Natural killer cell (primary cell): ENCODE measurements at regions not wholly inside any gene's neighbourhood (a gene's known extent, or its start where the extent isn't known, plus 50 kb on each side); places are given as distances from the start of the nearest gene placed in this dataset.
"Not testable (repeated sequence)": the region's sequence is repeated elsewhere in the genome, so short reads cannot be mapped to it uniquely, and the experiment has no call there.

Experiments
- ATAC-seq, 3 donors: fragments of 150-1000 bp in 2 of 3; fragments of 200-7000 bp in 1 of 3; cut with Tn5 transposase; 1 replicate in 1 of 3; 2 replicates in 2 of 3; pipeline ENCODE4 v1.10.0; 2021; ENCODE audit warnings: mild to moderate bottlenecking in 2 of 3, moderate library complexity in 2 of 3
- DNase-seq, 2 donors: peaks; one replicate each; pipeline versions ENCODE4 v3.0.0 to v3.0.0-alpha.2; 2013 to 2021; ENCODE audit warnings: mixed read lengths in 1 of 2
- H3K27ac ChIP-seq: one replicate; pipeline ENCODE4 v1.5.1; 2013; ENCODE audit warnings: mild to moderate bottlenecking, low read length
- H3K27me3 ChIP-seq: one replicate; pipeline ENCODE4 v1.6.1; 2013; ENCODE audit warnings: low read length; ENCODE audit not compliant: control insufficient read depth, insufficient read depth
- H3K36me3 ChIP-seq: one replicate; pipeline ENCODE4 v1.6.1; 2013; ENCODE audit warnings: low read length; ENCODE audit not compliant: control insufficient read depth, insufficient read depth
- H3K4me1 ChIP-seq: one replicate; pipeline ENCODE4 v1.6.1; 2013; ENCODE audit warnings: low read length; ENCODE audit not compliant: control insufficient read depth, insufficient read depth
- H3K4me3 ChIP-seq: one replicate; pipeline ENCODE4 v1.5.1; 2013; ENCODE audit warnings: low read length
- H3K9me3 ChIP-seq: one replicate; pipeline ENCODE4 v1.6.1; 2013; ENCODE audit warnings: low read length; ENCODE audit not compliant: control insufficient read depth, insufficient read depth
- H3K27ac Mint-ChIP-seq, 2 donors: one replicate each; pipeline ENCODE4 v1.8.0; 2022; ENCODE audit warnings: mild to moderate bottlenecking in 2 of 2, mixed read lengths in 2 of 2, moderate library complexity in 1 of 2
- H3K27me3 Mint-ChIP-seq, 2 donors: one replicate each; pipeline ENCODE4 v1.8.0; 2022; ENCODE audit warnings: low read depth in 2 of 2, mixed read lengths in 2 of 2
- H3K36me3 Mint-ChIP-seq: one replicate; pipeline ENCODE4 v1.8.0; 2022; ENCODE audit warnings: mixed read lengths
- H3K4me1 Mint-ChIP-seq, 2 donors: one replicate each; pipeline ENCODE4 v1.8.0; 2022; ENCODE audit warnings: mixed read lengths in 2 of 2
- H3K4me3 Mint-ChIP-seq: one replicate; pipeline ENCODE4 v1.8.0; 2022; ENCODE audit warnings: mild to moderate bottlenecking, moderate library complexity, mixed read lengths
- H3K9me3 Mint-ChIP-seq, 2 donors: one replicate each; pipeline ENCODE4 v1.8.0; 2022; ENCODE audit warnings: mixed read lengths in 2 of 2
- WGBS: methylation state at CpG from one replicate; pipeline ENCODE4 v1.1.7; 2013; ENCODE audit warnings: missing lambda C conversion rate; ENCODE audit not compliant: insufficient coverage; 5-methylcytosine and 5-hydroxymethylcytosine counted together
- intact Hi-C: fragments of 100-400 bp; cut with micrococcal nuclease; formaldehyde crosslinking; loops from one replicate; pipeline ENCODE4 v1.14.2; 2022
- TF ChIP-seq, protein P1 (sequence below): fragments of 200-600 bp; IDR thresholded peaks from one replicate; pipeline ENCODE4 v1.8.0; 2022; ENCODE audit warnings: antibody characterized with exemption

DNA sequence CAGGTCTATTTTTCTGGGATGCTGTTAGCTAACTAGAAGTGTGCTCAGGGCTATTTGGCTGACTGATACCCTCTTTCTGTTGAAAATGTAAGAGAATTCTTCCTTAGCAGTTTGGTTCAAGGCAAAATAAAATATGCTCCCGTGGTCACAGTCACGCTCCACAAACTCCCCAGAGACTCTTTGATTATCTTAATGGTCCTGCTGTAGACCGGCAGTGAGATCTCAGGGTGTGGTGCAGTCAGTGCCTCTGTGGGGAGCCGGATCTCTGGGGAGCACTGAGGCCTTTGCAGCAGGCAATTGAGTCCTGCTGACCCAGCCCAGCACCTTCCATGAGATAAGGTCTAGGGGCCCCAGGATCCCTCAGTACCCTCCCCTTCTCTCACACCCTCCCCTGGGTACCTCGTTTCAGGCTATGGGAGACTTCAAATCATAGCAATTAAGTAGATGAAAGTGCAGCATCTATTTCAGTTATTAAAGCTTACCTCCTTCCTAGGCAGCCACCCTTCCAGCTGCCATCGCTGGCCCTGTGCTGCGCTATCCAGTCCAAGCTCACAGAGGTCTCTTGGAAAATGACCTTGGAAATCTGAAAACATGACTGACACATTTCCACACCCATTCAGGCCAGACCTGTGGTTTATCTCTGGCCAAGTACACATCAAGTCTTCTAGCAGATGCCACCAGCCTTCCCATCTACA, 98.1 kb downstream of the SEC16B start:
- intact Hi-C loops, result no loop called here
- Mint-ChIP-seq H3K4me1 (no peaks in the 10 kb centered on the region), H3K4me3 (no peak overlapping the region), H3K27me3 (no peaks in the 10 kb centered on the region), H3K27ac (no peak overlapping the region), H3K36me3 (no peaks in the 10 kb centered on the region), H3K9me3 (peaks cover 5% of the 10 kb centered on the region in 2 donors)
- ATAC-seq, result no peak
- 64% methylated on average over 7 of the region's 7 CpGs for WGBS
- Histone ChIP-seq H3K4me1 (no peaks in the 10 kb centered on the region), H3K36me3 (no peaks in the 10 kb centered on the region), H3K4me3 (no peak overlapping the region), H3K27ac (no peak overlapping the region), H3K27me3 (no peaks in the 10 kb centered on the region), H3K9me3 (peaks cover 7% of the 10 kb centered on the region)
- no peak for DNase-seq
- TF ChIP-seq, protein P1, sequence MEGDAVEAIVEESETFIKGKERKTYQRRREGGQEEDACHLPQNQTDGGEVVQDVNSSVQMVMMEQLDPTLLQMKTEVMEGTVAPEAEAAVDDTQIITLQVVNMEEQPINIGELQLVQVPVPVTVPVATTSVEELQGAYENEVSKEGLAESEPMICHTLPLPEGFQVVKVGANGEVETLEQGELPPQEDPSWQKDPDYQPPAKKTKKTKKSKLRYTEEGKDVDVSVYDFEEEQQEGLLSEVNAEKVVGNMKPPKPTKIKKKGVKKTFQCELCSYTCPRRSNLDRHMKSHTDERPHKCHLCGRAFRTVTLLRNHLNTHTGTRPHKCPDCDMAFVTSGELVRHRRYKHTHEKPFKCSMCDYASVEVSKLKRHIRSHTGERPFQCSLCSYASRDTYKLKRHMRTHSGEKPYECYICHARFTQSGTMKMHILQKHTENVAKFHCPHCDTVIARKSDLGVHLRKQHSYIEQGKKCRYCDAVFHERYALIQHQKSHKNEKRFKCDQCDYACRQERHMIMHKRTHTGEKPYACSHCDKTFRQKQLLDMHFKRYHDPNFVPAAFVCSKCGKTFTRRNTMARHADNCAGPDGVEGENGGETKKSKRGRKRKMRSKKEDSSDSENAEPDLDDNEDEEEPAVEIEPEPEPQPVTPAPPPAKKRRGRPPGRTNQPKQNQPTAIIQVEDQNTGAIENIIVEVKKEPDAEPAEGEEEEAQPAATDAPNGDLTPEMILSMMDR, result no peak

DNA sequence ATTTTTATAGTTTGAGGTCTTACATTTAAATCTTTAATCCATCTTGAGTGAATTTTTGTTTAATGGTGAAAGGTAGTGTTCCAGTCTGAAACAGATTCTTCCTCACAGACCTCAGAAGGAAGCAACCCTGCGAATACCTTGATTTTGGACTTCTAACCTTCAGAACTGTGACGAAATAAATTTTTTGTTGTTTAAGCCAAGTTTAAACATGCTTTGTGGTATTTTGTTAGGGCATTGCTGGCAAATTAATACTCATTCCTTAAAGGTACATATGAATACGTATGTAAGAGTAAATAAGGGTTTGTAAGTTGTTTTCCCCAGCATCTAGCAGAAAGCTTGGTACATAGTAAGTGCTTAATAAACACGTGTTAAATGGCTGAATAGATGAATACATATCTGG, 100.3 kb downstream of the SEC16B start:
- H3K27ac Mint-ChIP-seq, result no peak overlapping the region
- H3K9me3 Mint-ChIP-seq, result peaks cover 5% of the 10 kb centered on the region in 2 donors
- no peaks in the 10 kb centered on the region for H3K4me1 ChIP-seq
- H3K36me3 ChIP-seq, result no peaks in the 10 kb centered on the region
- TF ChIP-seq, protein P1, result no peak
- WGBS, result 88% methylated on average over 4 of the region's 4 CpGs
- no peak for DNase-seq
- no peak overlapping the region for H3K27ac ChIP-seq
- no peak for ATAC-seq
- H3K27me3 Mint-ChIP-seq, result no peaks in the 10 kb centered on the region
- no peak overlapping the region for H3K4me3 Mint-ChIP-seq
- H3K36me3 Mint-ChIP-seq, result no peaks in the 10 kb centered on the region
- no peak overlapping the region for H3K4me3 ChIP-seq
- peaks cover 7% of the 10 kb centered on the region for H3K9me3 ChIP-seq
- no peaks in the 10 kb centered on the region for H3K27me3 ChIP-seq
- intact Hi-C loops, result no loop called here
- no peaks in the 10 kb centered on the region for H3K4me1 Mint-ChIP-seq

DNA sequence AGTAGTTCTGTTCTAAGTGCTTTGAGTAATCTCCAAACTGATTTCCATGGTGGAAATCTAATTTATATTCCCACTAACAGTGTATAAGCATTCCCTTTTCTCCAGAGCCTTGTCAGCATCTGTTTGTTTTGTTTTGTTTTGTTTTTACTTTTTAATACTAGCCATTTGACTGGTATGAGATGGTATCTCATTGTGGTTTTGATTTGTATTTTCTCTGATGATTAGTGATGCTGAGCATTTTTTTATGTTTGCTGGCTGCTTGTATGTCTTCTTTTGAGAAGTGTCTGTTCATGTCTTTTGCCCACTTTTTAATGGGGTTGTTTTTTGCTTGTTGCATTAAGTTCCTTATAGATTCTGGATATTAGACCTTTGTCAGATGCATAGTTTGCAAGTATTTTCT, 100.8 kb downstream of the SEC16B start:
- H3K9me3 Mint-ChIP-seq, result not testable (repeated sequence)

DNA sequence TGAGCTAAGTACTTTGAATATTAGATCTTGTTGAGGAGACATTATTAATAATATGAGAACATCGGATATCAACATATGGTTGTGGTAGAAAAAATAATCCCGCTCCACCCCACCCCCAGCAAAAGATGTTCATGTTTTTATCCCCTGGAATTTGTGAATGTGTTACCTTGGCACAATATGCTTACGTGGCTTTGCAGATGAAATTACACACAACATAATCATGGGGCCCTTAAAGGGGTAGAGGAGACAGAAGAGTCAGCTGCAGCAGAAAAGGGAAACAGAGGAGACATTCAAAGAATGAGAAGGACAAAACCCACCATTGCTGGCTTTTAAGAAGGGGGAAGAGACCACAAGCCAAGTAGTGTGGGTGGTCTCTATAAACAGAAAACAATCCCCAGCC, 104.1 kb downstream of the SEC16B start:
- H3K9me3 ChIP-seq, result peaks cover 7% of the 10 kb centered on the region
- Mint-ChIP-seq H3K4me3 (no peak overlapping the region), H3K9me3 (peaks cover 4 to 8% of the 10 kb centered on the region in 2 donors), H3K27me3 (no peaks in the 10 kb centered on the region), H3K36me3 (no peaks in the 10 kb centered on the region), H3K4me1 (no peaks in the 10 kb centered on the region), H3K27ac (no peak overlapping the region)
- no CpG with 5 or more reads among the region's 3 CpGs for WGBS
- no peak overlapping the region for H3K4me3 ChIP-seq
- no peak overlapping the region for H3K27ac ChIP-seq
- TF ChIP-seq, protein P1, result no peak
- H3K36me3 ChIP-seq, result no peaks in the 10 kb centered on the region
- intact Hi-C loops, result no loop called here
- ATAC-seq, result no peak
- no peaks in the 10 kb centered on the region for H3K27me3 ChIP-seq
- DNase-seq, result no peak
- no peaks in the 10 kb centered on the region for H3K4me1 ChIP-seq

More for the DNA sequence above, 100.8 kb downstream of the SEC16B start:
- H3K4me3 Mint-ChIP-seq, H3K4me1 ChIP-seq, H3K27ac Mint-ChIP-seq, H3K27me3 ChIP-seq, ATAC-seq, H3K9me3 ChIP-seq, intact Hi-C loops, H3K36me3 ChIP-seq, H3K4me3 ChIP-seq, DNase-seq, H3K36me3 Mint-ChIP-seq, H3K4me1 Mint-ChIP-seq, H3K27me3 Mint-ChIP-seq, H3K27ac ChIP-seq: not testable (repeated sequence)
